Adrenal gland (tissue), 5 donors: ENCODE measurements at regions not wholly inside any gene's neighbourhood (a gene's known extent, or its start where the extent isn't known, plus 50 kb on each side); places are given as distances from the start of the nearest gene placed in this dataset.

Experiments
- POLR2A ChIP-seq, 2 donors: fragments of 450-650 bp; IDR thresholded peaks; one replicate each; pipeline ENCODE4 v1.6.1; 2017; ENCODE audit warnings: antibody characterized with exemption in 2 of 2, mild to moderate bottlenecking in 2 of 2, moderate library complexity in 1 of 2
- TF ChIP-seq, protein P1 (sequence below), 6 experiments: fragments of 450-650 bp in 4 of 6; fragments of 200-600 bp in 2 of 6; sonication (generic) in 1 of 6; IDR thresholded peaks; 1 replicate in 5 of 6; 2 replicates in 1 of 6; pipeline versions ENCODE4 v1.5.1 to v1.8.0; 2016 to 2021; ENCODE audit warnings: antibody characterized with exemption in 6 of 6, mild to moderate bottlenecking in 2 of 6, moderate library complexity in 1 of 6
- donor health status: DM: no; HTN: no; CAD: no.

DNA sequence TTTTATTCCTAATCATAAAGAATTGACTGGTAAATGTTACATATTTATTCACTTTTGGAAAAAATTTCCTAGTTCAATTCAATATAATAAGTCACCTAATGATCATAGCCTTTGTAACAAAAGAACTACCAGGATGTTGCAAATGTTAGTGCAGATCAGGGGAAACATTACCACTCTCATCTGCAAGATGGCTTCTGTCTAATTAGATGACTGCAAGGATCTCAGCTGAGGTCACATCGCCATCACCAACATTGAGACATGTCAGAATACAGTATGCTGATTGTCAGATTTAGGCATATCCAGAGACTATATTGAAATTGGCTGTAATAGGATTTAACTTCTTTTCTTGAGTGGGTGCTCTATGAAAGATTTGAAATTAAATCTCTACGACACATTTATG, 431.4 kb upstream of the AGTR1 start:
- TF ChIP-seq, protein P1, sequence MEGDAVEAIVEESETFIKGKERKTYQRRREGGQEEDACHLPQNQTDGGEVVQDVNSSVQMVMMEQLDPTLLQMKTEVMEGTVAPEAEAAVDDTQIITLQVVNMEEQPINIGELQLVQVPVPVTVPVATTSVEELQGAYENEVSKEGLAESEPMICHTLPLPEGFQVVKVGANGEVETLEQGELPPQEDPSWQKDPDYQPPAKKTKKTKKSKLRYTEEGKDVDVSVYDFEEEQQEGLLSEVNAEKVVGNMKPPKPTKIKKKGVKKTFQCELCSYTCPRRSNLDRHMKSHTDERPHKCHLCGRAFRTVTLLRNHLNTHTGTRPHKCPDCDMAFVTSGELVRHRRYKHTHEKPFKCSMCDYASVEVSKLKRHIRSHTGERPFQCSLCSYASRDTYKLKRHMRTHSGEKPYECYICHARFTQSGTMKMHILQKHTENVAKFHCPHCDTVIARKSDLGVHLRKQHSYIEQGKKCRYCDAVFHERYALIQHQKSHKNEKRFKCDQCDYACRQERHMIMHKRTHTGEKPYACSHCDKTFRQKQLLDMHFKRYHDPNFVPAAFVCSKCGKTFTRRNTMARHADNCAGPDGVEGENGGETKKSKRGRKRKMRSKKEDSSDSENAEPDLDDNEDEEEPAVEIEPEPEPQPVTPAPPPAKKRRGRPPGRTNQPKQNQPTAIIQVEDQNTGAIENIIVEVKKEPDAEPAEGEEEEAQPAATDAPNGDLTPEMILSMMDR (IDR thresholded peaks at IDR 0.05) = no peak
- TF ChIP-seq POLR2A (IDR thresholded peaks at IDR 0.05) = no peak
